HFFc6 (cell line): ENCODE measurements at regions not wholly inside any gene's neighbourhood (a gene's known extent, or its start where the extent isn't known, plus 50 kb on each side); places are given as distances from the start of the nearest gene placed in this dataset.

Experiments
- DNase-seq: peaks from one replicate; pipeline ENCODE4 v3.0.0-alpha.2; 2018
- H3K27ac Mint-ChIP-seq: 2 replicates; pipeline ENCODE4 v1.8.0; 2020; ENCODE audit warnings: mild to moderate bottlenecking, mixed read lengths
- H3K27me3 Mint-ChIP-seq: 2 replicates; pipeline ENCODE4 v1.8.0; 2021; ENCODE audit warnings: mild to moderate bottlenecking, moderate library complexity, mixed read lengths; ENCODE audit not compliant: insufficient read depth
- H3K36me3 Mint-ChIP-seq: 2 replicates; pipeline ENCODE4 v1.8.0; 2021; ENCODE audit warnings: low read depth, mixed read lengths
- H3K4me1 Mint-ChIP-seq: 2 replicates; pipeline ENCODE4 v1.8.0; 2020; ENCODE audit warnings: low read depth, mixed read lengths
- H3K4me3 Mint-ChIP-seq: 2 replicates; pipeline ENCODE4 v1.8.0; 2020; ENCODE audit warnings: mild to moderate bottlenecking, moderate library complexity, mixed read lengths
- H3K9me3 Mint-ChIP-seq: 2 replicates; pipeline ENCODE4 v1.8.0; 2020; ENCODE audit warnings: mild to moderate bottlenecking, mixed read lengths
- CTCF ChIP-seq: fragments of 200-600 bp; sonication (generic); IDR thresholded peaks from 2 replicates; pipeline ENCODE4 v1.5.0; 2021; ENCODE audit warnings: antibody characterized with exemption, mild to moderate bottlenecking

GRCh38 chr20:59429396-59429795 lies 129.0 kb downstream of the EDN3 start:
- Mint-ChIP-seq H3K4me1 (no peaks in the 10 kb centered on the region), H3K27ac (no peak overlapping the region), H3K4me3 (peak overlapping the region; percentile 61; the same call in 1 of the 2 replicates), H3K9me3 (peaks cover 36% of the 10 kb centered on the region), H3K36me3 (peaks cover 5% of the 10 kb centered on the region; the same call in 1 of the 2 replicates), H3K27me3 (no peaks in the 10 kb centered on the region; the same call in none of the 2 replicates)
- DNase-seq, result no peak
- no peak for TF ChIP-seq CTCF

GRCh38 chr20:59431014-59431413 lies 130.6 kb downstream of the EDN3 start:
- no peaks in the 10 kb centered on the region for H3K4me1 Mint-ChIP-seq
- no peak overlapping the region for H3K27ac Mint-ChIP-seq
- H3K4me3 Mint-ChIP-seq, result no peak overlapping the region
- peaks cover 35% of the 10 kb centered on the region for H3K9me3 Mint-ChIP-seq
- no peak for TF ChIP-seq CTCF
- DNase-seq, result no peak
- peaks cover 5% of the 10 kb centered on the region; the same call in 1 of the 2 replicates for H3K36me3 Mint-ChIP-seq
- no peaks in the 10 kb centered on the region; the same call in none of the 2 replicates for H3K27me3 Mint-ChIP-seq

GRCh38 chr20:59434960-59435359 lies 134.5 kb downstream of the EDN3 start:
- H3K4me1 Mint-ChIP-seq, result no peaks in the 10 kb centered on the region
- TF ChIP-seq CTCF, result no peak

GRCh38 chr20:59435518-59435917 lies 135.1 kb downstream of the EDN3 start:
- H3K27ac Mint-ChIP-seq, result no peak overlapping the region
- no peak for DNase-seq
- H3K4me1 Mint-ChIP-seq, result no peaks in the 10 kb centered on the region
- H3K36me3 Mint-ChIP-seq, result no peaks in the 10 kb centered on the region
- H3K27me3 Mint-ChIP-seq, result no peaks in the 10 kb centered on the region; the same call in none of the 2 replicates
- no peak for TF ChIP-seq CTCF
- no peak overlapping the region for H3K4me3 Mint-ChIP-seq
- H3K9me3 Mint-ChIP-seq, result peaks cover 27% of the 10 kb centered on the region

More at GRCh38 chr20:59434960-59435359, 134.5 kb downstream of the EDN3 start:
- Mint-ChIP-seq H3K9me3 (peaks cover 26% of the 10 kb centered on the region), H3K4me3 (no peak overlapping the region), H3K27me3 (no peaks in the 10 kb centered on the region; the same call in none of the 2 replicates), H3K27ac (no peak overlapping the region), H3K36me3 (no peaks in the 10 kb centered on the region)
- no peak for DNase-seq

- no peak overlapping the region for H3K27ac Mint-ChIP-seq
- H3K4me1 Mint-ChIP-seq, result no peaks in the 10 kb centered on the region
- no peaks in the 10 kb centered on the region for H3K36me3 Mint-ChIP-seq
- H3K9me3 Mint-ChIP-seq, result peaks cover 39% of the 10 kb centered on the region
- no peak for TF ChIP-seq CTCF
- no peak for DNase-seq
- H3K27me3 Mint-ChIP-seq, result no peaks in the 10 kb centered on the region; the same call in none of the 2 replicates
- H3K4me3 Mint-ChIP-seq, result no peak overlapping the region
These were observed 137.2 kb downstream of the EDN3 start for GRCh38 chr20:59437601-59438031.

- no peak for DNase-seq
- Mint-ChIP-seq H3K9me3 (peaks cover 33% of the 10 kb centered on the region), H3K27ac (no peak overlapping the region), H3K27me3 (no peaks in the 10 kb centered on the region; the same call in none of the 2 replicates), H3K36me3 (no peaks in the 10 kb centered on the region), H3K4me3 (no peak overlapping the region), H3K4me1 (no peaks in the 10 kb centered on the region)
- TF ChIP-seq CTCF, result no peak
These were observed 137.8 kb downstream of the EDN3 start for GRCh38 chr20:59438201-59438600.
